GM23338 (cell line): ENCODE measurements at regions not wholly inside any gene's neighbourhood (a gene's known extent, or its start where the extent isn't known, plus 50 kb on each side); places are given as distances from the start of the nearest gene placed in this dataset.
"Not testable (repeated sequence)": the region's sequence is repeated elsewhere in the genome, so short reads cannot be mapped to it uniquely, and the experiment has no call there.

Source experiments
- ZNF114 ChIP-seq: fragments of 250-450 bp; sonication (Bioruptor Pico); IDR thresholded peaks from 2 replicates; pipeline ENCODE4 v1.5.0; 2020; ENCODE audit warnings: mild to moderate bottlenecking, moderate library complexity
- ZNF331 ChIP-seq: fragments of 250-450 bp; sonication (Bioruptor Pico); IDR thresholded peaks from 2 replicates; pipeline ENCODE4 v1.5.0; 2020; ENCODE audit warnings: low read depth, mild to moderate bottlenecking, moderate library complexity
- TF ChIP-seq, protein P1 (sequence below), 2 experiments: fragments of 200-600 bp in 1 of 2; sonication (generic) in 1 of 2; conservative IDR thresholded peaks; 2 replicates each; pipeline versions ENCODE4 v1.5.1 to v1.6.1; 2016 to 2017; ENCODE audit warnings: antibody characterized with exemption in 2 of 2, low read depth in 2 of 2, mild to moderate bottlenecking in 2 of 2, moderate library complexity in 1 of 2
- TF ChIP-seq, protein P2 (sequence below): IDR thresholded peaks from one replicate; pipeline ENCODE4 v1.6.1; 2018; ENCODE audit warnings: antibody characterized with exemption; ENCODE audit not compliant: unreplicated experiment

DNA sequence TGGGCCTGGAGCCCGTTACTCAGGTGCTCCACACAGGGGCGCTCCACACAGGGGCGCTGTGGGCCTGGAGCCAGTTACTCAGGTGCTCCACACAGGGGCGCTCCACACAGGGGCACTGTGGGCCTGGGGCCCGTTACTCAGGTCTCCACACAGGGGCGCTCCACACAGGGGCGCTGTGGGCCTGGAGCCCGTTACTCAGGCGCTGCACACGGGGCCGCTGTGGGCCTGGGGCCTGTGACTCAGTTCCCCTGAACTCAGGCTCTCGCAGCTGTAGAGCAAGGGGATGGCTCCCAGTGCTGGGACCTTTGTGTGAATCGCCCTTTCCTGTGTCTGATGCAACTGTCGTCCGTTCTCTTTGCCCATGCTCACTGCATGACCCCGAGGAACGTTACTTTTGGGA lies 262.0 kb downstream of the THBS2 start:
- TF ChIP-seq, protein P1, sequence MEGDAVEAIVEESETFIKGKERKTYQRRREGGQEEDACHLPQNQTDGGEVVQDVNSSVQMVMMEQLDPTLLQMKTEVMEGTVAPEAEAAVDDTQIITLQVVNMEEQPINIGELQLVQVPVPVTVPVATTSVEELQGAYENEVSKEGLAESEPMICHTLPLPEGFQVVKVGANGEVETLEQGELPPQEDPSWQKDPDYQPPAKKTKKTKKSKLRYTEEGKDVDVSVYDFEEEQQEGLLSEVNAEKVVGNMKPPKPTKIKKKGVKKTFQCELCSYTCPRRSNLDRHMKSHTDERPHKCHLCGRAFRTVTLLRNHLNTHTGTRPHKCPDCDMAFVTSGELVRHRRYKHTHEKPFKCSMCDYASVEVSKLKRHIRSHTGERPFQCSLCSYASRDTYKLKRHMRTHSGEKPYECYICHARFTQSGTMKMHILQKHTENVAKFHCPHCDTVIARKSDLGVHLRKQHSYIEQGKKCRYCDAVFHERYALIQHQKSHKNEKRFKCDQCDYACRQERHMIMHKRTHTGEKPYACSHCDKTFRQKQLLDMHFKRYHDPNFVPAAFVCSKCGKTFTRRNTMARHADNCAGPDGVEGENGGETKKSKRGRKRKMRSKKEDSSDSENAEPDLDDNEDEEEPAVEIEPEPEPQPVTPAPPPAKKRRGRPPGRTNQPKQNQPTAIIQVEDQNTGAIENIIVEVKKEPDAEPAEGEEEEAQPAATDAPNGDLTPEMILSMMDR (conservative IDR thresholded peaks at IDR 0.05; ENCODE audit: low read depth in 2 of 2), result peak in 1 of 2 experiments; percentile 53; a peak in 3 of 4 replicates
- not testable (repeated sequence) for TF ChIP-seq ZNF331, ZNF114
- TF ChIP-seq, protein P2, sequence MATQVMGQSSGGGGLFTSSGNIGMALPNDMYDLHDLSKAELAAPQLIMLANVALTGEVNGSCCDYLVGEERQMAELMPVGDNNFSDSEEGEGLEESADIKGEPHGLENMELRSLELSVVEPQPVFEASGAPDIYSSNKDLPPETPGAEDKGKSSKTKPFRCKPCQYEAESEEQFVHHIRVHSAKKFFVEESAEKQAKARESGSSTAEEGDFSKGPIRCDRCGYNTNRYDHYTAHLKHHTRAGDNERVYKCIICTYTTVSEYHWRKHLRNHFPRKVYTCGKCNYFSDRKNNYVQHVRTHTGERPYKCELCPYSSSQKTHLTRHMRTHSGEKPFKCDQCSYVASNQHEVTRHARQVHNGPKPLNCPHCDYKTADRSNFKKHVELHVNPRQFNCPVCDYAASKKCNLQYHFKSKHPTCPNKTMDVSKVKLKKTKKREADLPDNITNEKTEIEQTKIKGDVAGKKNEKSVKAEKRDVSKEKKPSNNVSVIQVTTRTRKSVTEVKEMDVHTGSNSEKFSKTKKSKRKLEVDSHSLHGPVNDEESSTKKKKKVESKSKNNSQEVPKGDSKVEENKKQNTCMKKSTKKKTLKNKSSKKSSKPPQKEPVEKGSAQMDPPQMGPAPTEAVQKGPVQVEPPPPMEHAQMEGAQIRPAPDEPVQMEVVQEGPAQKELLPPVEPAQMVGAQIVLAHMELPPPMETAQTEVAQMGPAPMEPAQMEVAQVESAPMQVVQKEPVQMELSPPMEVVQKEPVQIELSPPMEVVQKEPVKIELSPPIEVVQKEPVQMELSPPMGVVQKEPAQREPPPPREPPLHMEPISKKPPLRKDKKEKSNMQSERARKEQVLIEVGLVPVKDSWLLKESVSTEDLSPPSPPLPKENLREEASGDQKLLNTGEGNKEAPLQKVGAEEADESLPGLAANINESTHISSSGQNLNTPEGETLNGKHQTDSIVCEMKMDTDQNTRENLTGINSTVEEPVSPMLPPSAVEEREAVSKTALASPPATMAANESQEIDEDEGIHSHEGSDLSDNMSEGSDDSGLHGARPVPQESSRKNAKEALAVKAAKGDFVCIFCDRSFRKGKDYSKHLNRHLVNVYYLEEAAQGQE, result not testable (repeated sequence)
